ENCODE measurements at regions not wholly inside any gene's neighbourhood (a gene's known extent, or its start where the extent isn't known, plus 50 kb on each side); places are given as distances from the start of the nearest gene placed in this dataset.

- no peak for TF ChIP-seq POLR2A (IDR thresholded peaks at IDR 0.05)
- no peak for TF ChIP-seq CTCF (IDR thresholded peaks at IDR 0.05)
These were observed 1537.6 kb upstream of the CDH9 start for GRCh38 chr5:28576022-28576421.
